GDM1 (cell line): ENCODE measurements at regions not wholly inside any gene's neighbourhood (a gene's known extent, or its start where the extent isn't known, plus 50 kb on each side); places are given as distances from the start of the nearest gene placed in this dataset.
"Not testable (repeated sequence)": the region's sequence is repeated elsewhere in the genome, so short reads cannot be mapped to it uniquely, and the experiment has no call there.

Source experiments
- DNase-seq: peaks from one replicate; lab custom pipeline; 2025; lab: John Stamatoyannopoulos, UW

DNA sequence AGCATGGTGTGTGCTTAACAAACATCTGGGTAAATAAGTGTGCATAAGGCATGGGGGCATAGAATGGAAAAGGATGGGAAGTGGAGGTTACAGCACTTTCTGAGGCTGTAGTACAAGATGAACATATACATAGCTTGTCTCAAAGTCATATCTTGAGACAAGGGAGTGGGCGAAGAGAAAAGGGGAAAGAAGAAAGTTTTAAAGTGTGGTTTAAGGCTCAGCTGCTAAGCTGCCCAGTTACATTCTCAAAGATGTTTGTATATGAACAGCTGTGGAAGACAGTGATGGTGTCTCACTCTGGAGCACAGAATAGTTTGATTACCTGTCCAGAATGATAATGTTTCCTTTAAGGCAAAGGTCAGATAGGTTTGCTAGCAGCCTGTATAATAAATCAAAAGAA is 61.9 kb upstream of the LANCL2 start:
- no peak for DNase-seq

DNA sequence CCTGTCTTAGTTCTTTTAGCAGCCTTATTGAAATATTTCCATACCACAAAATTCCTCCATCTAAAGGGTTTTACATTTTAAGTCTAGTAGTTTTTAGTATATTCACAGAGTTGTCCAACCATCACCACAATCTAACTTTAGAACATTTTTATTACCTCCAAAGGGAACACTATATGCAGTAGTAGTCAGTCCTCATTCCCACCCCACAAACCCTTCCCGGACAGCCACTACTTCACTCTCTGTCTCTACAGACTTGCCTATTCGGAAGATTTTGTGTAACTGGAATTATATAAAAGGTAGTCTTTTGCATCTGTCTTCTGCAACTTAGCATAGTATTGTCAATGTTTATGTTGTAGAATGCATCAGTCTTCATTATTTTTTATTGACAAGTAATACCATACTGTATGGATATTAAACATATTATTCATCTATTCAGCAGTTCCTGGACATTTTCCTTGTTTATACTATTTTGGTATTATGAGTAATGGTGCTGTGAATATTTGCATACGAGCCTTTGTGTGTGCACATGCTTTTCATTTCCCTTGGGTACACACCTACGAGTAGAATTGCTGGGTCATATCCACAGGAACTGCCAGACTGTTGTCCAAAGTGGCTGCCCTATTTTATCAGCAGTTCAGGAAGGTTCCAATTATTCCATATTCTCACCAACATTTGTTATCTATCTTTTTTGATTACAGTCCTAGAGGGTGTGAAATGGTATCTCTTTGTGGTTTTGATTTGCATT is 60.9 kb upstream of the LANCL2 start:
- no peak for DNase-seq

DNA sequence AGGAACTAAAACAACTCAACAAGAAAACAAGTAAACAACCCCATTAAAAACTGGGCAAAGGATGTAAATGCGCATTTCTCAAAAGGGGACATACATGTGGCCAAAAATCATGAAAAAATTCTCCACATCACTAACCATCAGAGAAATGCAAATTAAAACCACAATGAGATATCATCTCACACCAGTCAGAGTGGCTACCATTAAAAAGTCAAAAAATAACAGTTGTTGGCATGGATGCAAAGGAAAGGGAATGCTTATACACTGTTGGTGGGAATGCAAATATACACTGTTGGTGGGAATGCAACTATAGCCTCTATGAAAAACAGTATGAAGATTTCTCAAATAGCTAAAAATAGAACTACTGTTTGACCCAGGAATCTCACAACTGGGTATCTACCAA is 60.0 kb upstream of the LANCL2 start:
- no peak for DNase-seq

DNA sequence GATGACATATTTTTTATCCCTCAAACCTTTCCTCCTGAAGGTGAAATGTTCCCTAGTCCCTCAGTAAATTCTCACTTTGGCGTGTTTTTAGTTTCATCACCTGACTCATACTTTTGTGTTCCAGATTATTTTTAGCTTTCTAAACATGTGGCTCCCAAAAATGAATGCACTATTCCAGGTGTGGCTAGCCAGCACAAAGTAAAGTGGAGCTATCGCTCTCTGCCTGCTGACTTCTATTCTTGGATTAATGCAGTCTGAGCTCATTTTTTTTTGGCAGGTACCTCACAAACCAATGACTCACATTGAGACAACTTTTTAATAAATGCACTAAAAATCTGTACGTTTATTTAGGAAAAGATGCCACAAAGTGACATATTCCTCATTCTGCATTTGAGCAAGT is 58.8 kb upstream of the LANCL2 start:
- DNase-seq, result no peak

DNA sequence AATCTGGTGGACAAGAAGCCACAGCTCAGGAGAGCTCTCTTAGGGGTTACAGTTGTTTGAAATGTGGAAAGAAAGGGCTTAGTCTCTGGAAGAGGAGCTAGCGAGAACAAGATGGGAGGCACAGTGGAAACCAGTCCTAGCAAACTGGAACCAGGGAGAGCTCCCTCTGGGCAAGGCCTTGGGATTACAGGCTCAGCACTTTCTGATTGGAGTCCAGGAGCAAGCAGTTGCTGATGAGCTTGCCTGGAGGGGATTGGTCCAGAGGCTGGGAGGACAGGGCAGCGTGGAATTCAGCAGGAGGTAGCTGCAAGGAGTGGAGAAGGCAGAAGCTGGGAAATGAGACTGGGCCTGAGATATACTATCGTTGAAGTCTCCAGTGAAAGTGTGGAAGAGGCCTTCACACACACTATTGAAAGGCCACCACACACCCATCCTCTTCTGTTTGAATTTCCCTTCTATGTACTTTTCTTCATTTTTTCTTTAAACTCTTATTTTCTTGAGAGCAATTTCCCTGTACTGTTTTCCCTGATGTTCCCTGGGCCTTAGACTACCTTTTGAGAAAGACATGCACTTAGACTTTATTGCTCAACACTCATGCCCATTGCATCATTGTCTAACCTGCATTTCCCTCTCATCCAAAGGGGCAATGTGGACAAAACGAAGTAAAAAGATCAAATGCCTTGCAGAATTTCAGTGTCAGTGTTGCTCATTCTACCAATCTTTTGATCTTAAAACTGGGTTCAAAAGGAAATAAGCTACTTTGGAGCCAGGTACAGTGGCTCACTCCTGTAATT is 57.8 kb upstream of the LANCL2 start:
- DNase-seq, result no peak

DNA sequence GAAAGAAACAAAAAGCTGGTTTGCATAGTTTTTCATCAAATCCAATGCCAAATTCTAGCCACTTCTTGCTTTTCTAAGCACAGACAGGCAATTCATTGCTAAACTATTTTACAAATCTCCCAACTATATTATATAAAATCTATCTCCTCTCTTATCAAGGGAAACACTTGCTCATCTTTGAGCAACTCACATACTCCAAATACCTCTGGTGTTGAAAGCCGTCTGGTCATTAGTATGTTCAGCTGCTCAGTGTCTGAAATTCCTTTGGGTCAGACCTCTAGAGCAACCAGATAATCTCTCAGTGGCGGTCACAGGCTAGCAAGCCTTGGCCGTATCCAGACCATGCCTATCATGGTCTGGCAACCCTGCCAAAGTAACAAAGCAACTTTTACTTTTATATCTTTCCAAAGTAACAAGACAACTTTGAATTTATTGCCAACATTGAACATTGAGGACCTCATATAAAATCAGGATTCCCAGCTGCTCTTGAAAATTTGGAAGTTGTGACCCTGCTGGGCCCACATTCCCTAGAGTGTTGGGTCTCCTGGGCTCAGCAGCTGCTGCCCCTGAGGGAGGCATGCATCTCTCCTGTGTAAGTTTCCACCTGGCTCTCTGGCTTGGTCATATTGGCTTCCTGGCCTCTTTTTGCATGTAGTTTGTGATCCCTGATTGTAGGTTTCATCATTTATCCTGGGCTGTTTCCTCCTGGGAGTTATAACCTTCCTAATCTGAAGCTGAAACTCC is 56.8 kb upstream of the LANCL2 start:
- DNase-seq, result no peak

DNA sequence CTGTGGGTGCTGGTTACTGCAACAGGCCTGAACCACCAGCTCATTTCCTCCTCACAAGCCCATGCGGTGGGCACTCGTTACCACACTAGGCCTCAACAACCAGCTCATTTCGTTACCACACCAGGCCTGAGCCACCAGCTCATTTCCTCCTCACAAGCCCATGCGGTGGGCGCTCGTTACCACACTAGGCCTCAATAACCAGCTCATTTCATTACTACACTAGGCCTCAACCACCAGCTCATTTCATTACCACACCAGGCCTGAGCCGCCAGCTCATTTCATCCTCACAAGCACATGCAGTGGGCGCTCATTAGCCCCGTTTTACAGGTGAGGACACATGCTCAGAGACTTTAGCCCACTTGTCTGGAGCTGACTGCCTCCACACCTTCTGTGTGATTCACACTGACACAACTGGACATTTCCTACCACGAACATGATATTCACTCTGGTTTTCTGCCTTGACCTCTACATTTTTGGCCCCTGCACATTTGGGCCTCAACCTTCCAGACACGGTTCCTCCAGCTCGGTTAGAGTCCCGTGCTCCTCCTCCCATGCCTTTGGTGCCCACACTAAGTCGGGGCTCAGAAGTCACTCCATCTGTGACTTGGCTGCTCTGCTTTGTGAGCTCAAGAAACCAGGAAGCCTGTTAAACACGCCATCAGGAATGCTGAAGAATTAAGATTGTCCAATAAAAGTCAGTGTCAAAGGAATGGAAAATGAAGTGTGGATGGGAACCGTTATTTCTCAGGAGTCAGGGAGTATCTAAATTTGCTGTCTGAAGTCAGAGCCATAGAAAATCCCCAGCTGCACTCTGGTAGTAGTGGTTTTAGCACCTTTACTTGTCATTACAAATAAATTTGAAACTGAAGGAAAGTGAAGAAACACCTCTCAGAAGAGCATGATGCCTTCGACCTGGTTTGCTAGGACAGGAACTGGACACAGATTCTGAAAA is 55.8 kb upstream of the LANCL2 start:
- no peak for DNase-seq

DNA sequence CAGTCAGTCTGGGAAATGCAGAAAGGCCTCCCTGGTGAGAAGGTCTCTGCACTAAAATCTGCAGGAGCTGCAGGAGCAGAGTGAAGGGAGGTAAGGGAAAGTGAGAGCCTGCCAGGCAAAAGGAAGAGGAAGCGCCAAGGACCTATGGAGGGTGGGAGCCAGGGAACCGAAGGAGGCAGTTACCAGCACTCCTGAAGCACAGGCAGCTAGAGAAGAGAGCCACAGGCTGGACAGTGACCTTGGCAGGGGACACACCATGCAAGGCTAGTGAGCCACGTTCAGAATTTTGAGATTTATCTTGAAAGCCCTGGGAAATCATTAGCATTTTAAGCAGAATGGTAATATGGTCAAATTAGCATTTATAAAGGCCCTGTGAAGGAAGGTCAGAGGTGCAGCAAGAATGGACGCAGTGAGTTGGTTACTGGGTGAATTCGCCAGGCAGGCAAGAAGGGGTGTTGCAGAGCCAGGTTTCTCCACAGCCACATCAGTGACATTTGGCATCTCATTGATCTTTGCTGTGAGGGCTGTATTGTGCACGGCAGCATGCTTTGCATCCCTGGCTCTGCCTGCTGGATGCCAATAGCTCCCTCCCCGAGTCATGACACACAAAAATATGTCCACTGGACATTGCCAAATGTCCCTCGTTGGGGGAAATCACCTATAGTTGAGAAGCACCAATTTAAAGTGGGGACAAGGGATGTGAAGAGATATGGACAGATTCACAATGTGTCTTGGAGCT is 54.7 kb upstream of the LANCL2 start:
- no peak for DNase-seq

DNA sequence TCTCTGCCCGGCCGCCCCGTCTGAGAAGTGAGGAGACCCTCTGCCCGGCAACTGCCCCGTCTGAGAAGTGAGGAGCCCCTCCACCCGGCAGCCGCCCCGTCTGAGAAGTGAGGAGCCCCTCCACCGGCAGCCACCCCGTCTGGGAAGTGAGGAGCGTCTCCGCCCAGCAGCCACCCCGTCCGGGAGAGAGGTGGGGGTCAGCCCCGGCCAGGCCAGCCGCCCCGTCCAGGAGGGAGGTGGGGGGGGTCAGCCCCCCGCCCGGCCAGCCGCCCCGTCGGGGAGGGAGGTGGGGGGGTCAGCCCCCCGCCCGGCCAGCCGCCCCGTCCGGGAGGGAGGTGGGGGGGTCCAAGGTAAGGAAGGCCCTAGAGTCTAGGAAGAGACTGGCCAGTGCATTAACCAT is 53.2 kb upstream of the LANCL2 start:
- not testable (repeated sequence) for DNase-seq

DNA sequence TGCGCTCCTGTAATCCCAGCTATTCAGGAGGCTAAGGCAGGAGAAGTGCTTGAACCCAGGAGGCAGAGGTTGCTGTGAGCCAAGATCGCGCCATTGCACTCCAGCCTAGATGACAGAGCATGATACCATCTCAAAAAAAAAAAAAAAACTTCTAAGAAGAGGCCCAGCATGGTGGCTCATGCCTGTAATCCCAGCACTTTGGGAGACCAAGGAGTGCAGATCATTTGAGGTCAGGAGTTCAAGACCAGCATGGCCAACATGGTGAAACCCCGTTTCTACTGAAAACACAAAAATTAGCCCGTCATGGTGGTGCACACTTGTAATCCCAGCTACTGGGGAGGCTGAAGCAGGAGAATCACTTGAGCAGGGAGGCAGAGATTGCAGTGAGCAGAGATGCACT is 51.5 kb upstream of the LANCL2 start:
- not testable (repeated sequence) for DNase-seq

DNA sequence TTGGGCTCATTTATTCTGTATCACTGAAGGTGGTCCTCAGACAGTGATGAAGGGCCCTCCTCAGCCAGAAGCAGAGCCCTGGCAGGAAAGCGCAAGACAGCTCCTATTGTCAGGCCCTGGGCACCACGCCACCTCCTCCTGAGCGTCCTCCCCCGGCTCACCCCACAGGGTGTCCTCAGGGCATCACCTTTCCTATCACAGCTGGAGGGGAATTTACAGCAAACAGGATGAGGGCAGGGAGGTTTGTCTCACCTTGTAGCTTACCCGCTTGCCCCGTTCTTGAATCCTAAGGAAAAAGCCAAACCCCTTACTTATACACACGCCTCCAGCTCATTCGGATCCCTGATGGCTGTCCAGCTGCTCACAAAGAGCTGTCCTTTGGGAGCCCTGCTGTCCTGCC is 50.2 kb upstream of the LANCL2 start:
- DNase-seq, result no peak
